ENCODE measurements at regions not wholly inside any gene's neighbourhood (a gene's known extent, or its start where the extent isn't known, plus 50 kb on each side); places are given as distances from the start of the nearest gene placed in this dataset.
A peak's percentile ranks its signal among the peaks of the same experiment; 100 is the strongest.

DNA sequence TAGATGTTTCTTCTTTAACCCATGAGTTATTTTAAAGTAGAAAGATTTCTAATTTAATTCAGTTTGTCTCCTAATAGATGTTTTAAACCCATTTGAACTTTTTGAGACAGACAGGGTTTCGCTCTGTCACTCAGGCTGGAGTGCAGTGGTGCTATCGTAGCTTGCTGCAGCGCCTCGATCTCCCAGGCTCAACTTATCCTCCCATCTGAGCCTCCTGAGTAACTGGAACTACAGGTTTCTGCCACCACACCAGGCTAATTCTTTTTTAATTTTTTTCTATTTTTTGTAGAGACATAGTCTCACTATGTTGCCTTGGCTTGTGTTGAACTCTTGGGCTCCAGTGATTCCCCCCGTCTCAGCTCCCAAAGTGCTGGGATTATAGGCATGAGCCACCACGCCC, 53.0 kb upstream of the RAB18 start:
- DNase-seq = no peak

DNA sequence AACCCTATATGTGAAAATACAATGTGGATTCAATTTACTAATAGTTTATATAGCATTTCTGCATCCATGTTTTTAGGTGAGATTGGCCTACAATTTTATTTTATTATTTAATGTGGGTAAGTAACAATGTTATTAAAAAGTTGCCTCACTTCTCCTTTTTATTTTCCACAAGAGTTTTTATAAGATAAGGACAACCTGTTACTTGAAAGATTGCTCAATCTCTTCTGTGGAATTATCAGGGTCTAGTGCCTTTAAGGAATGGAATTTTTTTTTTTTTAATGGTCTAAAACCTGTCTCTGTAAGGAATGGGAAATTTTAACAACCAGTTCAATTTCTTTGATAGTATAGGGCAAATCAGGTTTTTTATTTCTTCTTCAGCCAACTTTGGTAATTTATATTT, 53.9 kb upstream of the RAB18 start:
- DNase-seq = no peak

DNA sequence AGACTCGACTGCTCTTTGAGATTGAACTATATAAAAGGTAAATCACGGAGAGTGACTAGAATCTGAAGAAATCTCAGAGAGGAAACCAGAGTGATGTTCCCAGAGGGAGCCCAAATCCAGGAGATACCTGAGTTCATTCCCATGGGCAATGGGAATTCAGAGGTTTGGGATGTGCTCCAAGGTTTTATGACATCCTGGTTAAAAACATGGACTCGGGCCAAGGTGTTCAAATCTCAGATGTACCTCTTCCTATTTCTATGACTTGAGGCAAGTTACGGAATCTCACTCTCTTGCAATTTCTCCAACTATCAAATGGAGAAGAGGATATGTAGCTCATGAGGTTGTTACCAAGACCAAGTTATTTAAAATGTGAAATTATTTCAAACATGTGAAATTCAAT, 54.5 kb upstream of the RAB18 start:
- DNase-seq = no peak

DNA sequence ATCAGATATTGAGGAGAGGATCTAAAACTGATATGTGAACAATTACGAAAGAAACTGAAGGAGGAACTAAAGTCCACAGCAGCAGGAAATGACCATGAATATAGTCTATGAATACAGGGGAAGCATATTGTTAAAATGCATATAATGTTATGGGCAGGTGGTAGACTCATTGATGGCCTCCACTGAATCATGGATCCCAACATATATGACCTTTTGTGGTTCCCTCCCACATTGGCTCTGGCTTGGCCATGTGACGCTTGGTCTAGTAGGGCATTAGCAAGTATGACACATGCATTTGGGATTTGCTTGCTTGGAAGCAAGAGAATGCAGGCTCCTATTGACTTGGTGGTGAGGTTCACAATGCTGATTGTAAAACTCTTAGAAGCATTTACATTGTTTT, 55.2 kb upstream of the RAB18 start:
- no peak for DNase-seq

DNA sequence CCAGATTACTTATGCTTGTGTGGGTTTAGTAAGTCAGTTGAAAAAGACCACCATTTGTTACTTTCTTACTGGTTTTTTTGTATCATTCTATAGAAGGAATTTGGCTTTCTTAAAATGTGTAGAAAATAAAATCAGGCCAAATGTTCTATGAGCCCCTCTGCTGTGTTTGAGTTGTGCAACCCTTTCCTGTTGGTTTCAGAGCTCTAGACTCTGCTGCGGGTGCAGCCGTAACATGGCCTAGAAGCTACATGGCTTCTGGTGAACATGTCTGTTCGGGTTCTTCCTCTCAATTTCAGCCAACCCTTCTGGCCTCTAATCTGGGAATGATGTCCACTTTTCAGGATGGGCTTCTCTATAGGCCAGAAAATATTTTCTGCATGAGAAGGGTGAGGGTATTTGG, 56.6 kb upstream of the RAB18 start:
- DNase-seq = no peak

DNA sequence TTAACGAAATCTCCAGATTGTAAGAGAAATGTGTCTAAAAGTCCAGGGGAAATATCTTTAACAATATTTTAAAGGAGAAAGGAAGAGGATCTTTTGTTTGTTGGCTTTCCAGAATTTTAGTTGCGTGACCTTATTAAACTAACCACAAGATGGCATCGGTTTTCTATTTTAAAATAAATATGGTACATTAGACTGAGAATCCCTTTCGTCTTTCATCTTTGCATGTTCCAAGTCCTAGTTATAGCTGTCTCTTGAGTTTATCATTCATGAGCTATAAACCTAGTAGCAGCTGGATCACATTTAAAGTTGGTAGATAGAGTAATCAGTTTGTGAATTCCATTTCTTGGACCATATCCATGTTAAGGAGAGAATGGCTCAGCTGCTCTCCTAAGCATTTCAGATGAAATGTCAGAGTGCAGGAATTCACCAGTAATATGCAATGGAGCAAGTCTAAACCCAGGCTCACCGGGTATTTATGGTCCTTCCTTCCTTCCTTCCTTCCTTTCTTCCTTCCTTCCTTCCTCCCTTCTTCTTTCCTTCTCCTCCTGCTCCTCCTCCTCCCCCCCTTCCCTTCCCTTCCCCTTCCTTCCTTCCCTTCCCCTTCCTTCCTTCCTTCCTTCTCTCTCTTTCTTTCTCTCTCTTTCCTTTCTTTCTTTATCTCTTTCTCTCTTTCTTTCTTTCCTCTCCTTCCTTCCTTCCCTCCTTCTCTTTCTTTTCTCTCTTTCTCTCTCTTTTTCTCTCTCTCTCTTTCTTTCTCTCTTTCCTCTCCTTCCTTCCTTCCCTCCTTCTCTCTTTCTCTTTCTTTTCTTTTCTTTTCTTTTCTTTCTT, 57.8 kb upstream of the RAB18 start:
- peak; percentile 23 for DNase-seq

DNA sequence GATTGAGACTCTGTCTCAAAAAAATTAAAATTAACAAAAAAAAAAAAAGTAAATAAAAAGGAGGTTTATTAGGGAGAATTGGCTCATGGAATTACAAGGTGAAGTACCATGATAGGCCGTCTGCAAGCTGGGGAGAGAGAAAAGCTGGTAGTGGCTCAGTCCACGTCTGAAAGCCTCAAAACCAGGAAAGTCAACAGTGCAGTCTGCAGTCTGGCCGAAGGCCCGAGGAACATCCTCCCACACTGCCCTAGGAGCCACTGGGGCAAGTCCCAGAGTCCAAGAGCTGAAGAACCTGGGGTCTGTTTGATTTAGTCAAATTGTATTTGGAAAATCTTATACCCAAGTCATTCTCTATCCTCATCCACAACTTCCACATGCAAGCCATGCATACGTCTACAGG, 59.0 kb upstream of the RAB18 start:
- no peak for DNase-seq

DNA sequence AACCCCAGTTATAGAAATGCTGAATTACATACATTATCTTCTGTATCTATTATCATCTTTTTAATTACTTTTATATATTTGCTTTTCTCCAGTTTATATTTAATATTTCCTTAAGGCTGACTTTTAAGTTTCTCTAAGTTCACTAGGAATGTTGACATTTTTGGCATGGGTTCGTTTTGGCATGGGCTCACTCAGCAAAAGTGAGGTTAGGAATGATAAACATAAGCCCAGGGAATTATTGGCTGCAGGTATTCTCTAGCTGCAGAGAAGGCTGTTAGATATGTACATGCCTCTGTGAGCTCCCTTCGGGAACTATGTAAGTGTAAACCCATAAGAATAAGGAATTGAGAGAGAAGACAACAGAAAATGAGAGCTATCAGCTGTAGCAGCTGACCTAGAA, 63.6 kb upstream of the RAB18 start:
- DNase-seq = no peak

DNA sequence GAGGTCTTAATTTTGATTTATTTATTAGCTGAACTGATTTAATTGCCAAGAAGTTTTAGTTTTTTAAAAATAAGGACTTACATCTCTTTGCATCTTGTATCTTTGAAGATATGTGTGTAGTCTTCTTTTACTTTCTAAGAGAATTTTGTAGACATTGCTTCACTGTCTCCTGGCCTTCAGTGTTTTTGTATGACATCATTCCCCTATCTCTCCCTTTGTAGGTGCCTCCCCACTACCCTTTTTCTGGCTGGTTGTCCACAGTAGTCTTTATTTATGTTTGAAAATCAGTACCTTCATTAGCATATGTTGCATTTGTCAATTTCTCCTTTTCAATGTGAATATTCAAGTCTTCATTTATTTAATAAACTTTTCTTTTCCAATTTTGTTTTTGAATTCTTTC, 64.1 kb upstream of the RAB18 start:
- DNase-seq = no peak

DNA sequence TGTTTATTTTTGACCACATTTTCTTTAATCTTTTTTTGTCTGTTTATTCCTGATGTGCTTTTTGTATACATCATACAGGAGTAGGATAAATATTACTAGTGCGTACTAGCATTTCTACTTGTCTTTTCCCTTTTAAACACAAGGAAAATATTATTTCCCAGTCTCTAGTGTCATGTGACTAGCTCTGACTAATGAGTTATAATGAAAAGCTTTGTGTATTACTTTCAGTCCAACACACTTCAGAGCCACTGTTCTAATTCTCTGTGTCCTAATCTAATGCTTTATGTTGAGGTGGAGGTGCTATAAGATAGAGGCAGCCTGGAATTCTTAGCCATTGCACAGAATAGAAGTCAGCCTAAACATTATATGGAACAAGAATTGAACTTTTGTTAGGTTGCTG, 65.0 kb upstream of the RAB18 start:
- DNase-seq = no peak

DNA sequence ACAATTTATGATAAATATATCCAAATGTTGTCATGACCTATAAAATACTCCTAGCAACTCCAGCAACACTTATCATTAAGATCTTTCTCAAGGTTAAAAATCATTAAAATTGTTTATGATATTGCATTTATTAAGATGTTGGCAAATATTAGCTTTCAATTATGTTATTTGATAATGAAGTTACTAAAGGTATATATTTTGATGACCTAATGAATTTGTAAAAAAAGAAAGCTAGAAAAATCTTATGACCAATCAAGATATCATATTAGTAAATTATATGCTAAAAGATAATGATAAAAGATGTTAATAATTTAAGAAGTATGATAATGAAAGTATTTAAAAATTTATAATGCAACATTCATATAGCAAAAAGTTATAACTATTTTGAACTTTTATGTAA, 66.3 kb upstream of the RAB18 start:
- DNase-seq = no peak

DNA sequence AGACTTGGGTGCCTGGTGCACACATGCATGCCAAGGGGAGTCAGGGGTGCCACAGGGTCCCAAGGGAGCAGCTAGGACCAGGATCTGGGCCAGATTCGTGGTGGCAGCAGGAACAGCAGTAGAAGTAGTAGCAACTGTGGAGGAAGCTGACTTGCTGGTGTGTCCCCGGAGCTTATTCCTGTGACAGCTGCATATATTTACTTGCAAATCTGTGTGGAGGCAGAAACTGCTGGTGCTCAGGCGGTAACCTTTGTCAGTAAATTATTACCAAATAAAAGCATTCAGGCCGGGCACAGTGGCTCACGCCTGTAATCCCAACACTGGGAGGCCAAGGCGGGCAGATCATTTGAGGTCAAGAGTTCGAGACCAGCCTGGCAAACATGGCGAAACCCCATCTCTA, 67.4 kb upstream of the RAB18 start:
- no peak for DNase-seq

DNA sequence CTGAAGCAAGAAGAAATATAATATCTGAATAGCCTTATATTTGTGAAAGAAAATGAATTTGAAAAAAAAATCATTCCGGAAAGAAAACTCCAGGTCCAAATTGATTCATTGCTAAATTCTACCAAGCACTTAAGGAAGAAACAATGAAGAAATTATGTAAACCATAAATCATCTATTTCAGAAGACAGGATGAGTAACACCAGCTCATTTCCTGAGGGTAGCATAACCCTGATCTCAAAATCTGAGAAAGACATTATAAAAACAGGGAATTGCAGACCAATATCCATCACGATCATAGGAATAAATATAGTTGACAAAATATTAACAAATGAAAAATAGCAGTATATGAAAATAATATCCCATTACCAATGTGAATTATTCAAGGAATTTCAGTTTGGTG, 70.1 kb upstream of the RAB18 start:
- DNase-seq = no peak

DNA sequence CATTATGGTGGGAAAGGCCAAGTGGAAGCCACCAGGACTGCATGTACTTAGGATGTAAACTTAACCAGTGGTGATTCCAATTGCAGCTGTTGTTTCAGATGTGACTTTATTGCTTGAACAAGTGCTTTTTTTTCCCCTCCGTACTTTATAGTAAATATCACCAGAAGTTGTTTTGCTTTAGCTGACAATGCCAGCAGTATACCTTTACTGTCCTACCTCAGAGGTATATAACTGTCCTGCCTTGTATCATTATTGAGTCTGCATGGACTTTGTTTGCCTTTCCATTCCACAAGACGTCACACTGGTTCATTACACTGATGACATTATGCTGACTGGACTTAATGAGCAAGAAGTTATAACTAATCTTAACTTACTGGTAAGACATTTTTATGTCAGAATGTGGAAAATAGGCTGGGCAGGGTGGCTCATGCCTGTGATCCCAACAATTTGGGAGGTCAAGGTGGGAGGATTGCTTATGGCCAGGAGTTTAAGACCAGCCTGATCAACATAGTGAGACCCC, 77.1 kb upstream of the RAB18 start:
- no peak for DNase-seq

DNA sequence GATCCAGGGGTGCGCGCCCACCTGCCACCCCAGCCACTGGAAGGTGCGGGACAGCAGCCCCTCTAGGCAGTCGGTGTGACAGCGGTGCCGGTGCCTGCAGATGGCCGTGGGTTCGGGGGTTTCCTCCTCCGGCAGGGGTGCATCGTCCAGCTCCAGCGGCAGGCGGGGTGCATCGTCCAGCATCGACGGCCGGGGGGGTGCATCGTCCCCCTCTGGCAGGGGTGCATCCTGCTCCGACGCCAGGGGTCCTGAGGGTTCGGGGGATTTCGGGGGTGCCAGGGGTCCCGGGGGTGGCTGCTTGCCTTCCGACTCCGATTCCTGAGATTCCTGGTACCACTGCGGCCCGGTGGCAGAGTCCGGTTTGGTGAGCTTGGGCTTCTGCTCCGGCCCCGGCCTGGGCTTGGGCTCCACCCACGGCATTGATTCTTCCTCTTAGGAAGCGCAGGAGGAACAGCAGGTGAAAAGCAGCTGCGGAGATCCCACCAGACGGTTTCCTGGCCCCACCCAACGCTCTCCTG, 90.2 kb upstream of the RAB18 start:
- DNase-seq = no peak

DNA sequence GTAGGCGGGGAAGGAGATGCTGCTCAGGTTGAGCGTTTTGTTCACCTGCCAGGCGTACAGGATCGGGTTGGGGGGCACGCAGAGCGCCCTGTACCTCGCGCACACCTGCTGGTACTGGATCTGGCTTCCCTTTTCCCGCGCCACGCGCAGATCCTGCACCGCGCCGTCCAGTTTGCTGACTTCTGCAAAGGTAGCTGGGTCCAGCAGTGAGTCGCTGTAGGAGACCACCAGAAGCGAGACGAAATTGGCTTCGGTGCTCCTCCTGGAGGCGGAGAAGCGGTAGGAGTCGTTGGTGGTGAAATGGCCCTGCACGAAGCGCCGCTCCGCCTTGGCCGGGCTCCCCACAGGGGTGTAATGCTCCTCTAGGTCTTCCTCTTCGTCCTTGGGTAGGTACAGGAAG, 90.7 kb upstream of the RAB18 start:
- no peak for DNase-seq

DNA sequence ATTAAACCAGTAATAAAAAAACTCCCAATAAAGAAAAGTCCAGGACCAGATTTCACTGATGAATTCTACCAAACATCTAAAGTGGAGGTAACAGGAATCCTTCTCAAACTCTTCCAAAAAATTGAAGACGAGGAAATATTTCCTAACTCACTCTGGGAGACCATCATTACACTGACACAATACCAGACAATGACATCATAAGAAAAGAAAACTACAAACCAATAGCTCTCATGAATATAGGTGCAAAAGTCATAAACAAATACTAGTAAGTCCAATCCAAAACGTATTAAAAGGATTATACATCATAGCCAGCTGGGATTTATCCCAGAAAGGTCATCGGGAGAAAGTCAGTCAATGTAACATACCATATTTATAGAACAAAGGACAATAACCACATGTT, 94.0 kb upstream of the RAB18 start:
- no peak for DNase-seq

DNA sequence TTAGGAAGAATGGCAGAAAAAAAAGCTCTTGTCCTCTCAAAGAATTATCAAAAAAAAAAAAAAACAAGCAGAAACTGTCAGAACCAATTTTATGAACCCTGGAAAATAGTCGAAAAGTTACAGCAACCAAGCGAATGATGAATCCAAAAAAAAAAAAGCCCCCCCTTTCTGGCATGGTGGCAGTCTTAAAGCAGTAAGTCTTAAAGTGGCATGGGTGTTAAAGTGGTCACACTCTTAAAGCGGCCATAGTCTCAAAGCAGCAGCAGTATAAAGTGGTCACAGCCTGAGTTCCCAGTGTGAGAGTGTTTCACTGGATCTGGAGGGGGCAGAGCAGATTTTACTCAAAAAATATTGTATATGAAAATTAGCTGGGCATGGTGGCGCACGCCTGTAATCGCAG, 96.8 kb upstream of the RAB18 start:
- no peak for DNase-seq

DNA sequence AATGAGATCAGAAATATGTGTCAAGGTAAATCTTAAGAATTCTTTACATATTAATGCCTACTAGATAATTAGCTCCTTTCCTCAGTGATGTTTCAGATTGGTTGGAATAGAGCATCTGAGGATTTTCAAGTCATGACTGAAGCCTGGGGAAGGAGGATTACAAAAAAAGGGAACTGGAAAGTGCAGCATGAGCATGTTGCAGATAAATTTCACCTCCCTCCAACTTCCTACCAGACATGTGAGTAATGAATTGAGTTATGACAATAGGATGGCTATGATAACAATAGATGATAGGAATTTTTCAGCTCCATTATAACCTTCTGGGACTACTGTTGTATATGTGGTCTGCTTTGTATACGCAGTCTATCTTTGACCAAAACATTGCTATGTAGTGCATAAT, 104.2 kb upstream of the RAB18 start:
- no peak for DNase-seq

DNA sequence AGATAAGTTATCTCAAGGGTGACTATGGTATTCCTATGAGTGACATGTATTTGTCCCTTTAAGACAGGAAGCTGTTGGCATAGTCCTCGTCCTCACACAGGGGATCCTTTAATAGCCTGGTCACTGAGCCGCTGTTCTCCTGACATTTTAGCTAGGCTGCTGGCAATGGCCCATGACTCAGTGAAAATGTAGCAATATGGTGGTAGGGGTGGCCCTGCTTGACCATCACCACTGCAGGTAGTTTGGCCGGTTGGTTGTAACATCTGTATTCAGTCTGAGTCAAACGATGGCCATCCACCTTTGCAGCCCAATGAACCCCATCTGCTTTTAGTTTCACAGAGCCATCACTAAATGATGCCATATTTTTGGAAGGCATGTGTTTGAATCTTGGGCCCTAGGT, 110.1 kb upstream of the RAB18 start:
- DNase-seq = no peak

DNA sequence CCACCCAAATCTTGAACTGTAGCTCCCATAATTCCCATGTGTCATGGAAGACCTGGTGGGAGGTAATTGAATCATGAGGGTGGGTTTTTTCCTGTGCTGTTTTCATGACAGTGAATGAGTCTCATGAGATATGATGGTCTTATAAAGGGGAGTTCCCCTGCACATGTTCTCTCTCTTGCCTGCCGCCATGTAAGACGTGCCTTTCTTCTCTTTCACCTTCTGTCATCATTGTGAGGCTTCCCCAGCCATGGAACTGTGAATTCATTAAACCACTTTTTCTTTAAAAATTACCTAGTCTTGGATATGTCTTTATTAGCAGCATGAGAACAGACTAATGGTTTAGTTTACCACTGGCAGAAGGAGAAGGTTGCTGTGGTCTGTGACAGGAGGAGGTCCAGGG, 111.5 kb upstream of the RAB18 start:
- DNase-seq = no peak

DNA sequence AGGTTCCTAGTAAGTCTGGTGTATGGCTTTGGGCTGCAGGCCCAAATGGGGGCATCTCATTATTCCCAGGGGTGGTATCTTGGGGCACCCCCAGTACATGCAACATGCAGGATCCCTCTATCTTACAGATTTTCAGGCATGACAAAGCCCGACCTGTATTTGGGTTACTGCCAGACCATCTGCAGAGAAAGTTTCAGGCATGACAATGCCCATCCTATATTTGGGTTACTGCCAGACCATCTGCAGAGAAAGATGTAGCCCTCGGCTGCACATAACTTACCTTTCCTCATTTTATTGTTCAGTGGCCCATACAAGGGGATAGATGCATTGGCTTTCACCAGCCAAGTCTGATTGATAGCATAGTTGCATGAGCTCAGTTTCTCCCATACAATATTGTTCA, 112.2 kb upstream of the RAB18 start:
- no peak for DNase-seq

DNA sequence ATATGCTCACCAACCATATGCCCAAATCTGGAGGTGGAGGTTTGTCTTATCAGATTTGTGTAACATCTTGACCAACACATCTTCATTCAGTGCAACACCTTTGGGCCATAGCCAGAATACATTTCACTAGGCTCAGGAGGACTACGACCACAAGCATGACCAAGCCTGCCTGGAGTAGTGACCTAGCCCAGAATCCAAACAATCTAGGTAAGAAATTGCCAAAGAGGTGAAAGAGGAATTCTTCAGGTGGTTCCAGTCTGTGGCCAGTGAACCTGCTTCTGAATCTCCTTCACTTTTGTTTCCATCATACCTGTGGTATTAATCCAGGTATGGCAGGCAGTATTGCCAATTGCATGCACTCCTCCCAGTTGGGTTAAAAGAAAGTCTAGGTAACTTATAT, 112.8 kb upstream of the RAB18 start:
- DNase-seq = no peak

DNA sequence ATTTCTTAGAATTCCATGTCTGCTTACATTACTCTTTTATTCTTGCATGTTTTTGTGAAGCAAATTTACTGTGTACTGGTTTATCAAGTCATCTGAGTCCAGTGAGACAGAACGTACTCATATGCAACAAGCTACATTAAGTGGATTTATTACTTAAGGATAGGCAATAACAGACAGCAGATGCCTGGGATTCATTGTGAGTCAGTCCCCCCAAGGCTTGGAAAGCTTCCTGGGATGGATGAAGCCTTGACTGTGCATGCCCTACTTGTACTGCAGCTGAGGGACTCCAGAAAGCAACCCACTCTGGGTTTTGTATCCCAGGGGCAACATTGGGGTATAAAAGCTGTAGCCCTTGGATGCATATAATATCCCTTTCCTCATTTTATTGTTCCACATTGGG, 113.4 kb upstream of the RAB18 start:
- no peak for DNase-seq

DNA sequence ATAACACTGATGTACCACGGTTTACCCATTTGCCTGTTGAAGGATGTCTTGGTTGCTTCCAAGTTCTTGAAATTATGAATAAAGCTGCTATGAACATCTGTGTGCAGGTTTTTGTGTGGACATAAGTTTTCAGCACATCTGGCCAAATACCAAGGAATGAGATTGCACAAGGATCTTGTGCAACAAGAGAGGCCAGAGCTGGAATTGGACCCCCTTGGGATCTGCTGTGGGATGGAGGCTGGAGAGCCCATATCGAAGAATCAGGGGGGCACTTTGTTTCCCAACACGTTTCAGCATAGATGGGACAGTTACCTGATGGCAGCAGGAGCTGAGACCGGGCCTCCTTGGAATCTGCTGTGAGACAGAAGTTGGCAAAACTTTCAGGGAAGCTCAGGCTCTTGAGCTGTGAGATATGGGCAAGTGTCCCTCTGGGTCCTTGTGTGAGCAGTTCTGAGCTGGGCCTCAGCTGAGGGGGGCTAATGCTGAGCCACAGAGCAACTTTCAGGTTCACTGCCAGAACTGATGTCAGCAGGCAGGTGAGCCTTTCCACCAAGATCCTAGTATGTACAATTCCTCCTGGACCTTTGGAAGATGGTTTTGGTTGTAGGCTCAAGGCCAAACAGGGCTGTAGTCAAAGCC, 115.2 kb upstream of the RAB18 start:
- no peak for DNase-seq

All from NCI-H2227 treated with DMSO at 0.1 percent for 48 hours (cell line).